HG03175 (cell line): ENCODE measurements at regions not wholly inside any gene's neighbourhood (a gene's known extent, or its start where the extent isn't known, plus 50 kb on each side); places are given as distances from the start of the nearest gene placed in this dataset.

Source experiments
- ATAC-seq: cut with Tn5 transposase; IDR thresholded peaks from one replicate; pipeline ENCODE4 v1.9.1; 2021; ENCODE audit warnings: mild to moderate bottlenecking, moderate library complexity; ENCODE audit not compliant: unreplicated experiment

DNA sequence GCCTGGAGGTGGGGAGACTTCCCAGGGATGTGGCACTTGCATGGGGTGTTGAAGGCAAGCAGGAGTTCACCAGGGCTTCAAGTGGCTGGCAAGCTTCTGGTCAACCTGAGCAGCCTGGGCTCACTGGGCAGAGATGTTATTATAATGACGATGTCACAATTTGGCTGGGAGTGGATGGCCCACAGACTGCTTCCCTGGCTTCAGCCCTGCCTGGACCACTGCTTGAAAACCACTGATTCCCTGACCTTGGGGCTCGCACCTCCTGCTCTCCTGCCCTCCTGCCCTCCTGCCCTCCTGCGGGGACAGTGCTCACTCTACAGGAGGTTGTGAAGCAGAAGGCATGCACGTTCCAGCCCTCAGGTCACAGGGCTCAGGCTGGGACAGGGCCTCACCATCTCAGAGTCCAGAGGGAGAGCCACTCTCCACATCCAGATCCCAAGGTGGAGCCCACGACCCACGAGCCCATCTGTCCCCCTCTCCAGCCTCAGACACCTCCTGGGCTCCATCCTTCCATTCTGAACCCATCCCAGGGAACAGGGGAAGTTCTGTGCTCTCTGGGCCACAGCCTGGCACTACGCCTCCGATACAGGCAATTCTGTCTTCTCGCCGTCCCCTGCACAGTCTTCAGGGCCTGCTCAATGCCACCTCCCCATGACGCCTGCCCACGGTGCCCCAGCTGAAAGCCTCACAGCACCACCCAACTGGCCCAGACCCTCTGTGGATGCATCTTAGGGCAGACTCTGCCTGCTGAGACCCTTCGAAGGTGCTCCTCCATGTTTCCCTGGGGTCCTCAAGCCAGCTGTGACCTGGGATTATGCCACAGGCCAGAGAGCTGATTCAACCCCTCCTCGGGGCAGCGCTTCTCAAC lies 241.6 kb upstream of the RAB6C start:
- ATAC-seq: no peak

DNA sequence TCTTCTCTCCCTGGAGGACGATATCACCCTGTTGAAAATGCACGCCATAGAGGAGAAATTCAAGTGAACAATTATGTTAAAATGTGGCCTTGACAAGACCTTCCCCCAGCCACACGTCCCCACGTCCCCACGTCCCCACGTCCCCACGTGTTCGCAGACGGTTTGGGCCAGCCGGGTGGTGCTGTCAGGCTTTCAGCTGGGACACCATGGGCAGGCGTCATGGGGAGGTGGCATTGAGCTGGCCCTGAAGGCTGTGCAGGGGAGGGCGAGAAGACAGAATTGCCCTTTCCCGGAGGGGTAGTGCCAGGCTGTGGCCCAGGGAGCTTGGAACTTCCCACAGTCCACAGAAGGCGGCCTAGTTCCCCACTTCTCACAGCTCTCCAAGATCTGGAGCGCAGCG lies 240.7 kb upstream of the RAB6C start:
- no peak for ATAC-seq

DNA sequence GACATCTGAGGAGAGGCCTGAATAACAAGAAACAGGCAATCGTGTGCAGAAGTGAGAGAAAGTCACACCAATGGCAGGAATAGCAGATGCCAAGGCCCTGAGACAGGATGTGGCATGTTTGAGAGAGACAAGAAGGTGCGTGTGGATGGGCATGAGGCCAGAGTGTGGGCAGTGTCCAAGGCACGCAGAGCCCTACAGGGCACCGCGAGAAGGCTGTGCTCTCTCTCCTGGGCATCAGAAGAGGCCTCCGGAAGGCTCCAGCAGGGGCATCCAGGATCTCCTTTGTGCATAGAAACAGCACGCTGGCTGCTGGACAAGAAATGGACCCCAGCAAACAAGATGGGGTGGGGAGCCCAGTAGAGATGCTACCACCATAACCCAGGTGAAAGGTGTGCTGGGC lies 239.0 kb upstream of the RAB6C start:
- ATAC-seq: no peak

DNA sequence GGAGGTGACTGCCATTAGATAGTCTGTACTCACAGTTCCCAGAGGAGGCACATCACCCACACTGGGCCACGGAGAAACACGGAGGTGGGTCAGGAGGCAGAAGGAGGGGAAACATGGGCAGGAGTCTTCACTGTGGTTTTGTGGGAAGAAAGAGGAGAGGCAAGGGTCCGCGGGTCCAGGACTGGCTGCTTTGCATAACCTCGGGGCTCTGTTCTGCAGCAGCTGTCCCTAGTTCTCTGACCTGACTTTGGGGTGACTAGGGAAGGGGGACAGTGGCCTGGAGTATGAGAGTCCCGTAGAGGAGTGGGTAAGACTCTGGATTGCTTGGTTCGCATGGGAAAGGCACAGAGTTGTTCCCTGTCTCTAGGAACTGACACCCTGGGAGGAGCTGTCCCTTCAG lies 238.3 kb upstream of the RAB6C start:
- no peak for ATAC-seq

DNA sequence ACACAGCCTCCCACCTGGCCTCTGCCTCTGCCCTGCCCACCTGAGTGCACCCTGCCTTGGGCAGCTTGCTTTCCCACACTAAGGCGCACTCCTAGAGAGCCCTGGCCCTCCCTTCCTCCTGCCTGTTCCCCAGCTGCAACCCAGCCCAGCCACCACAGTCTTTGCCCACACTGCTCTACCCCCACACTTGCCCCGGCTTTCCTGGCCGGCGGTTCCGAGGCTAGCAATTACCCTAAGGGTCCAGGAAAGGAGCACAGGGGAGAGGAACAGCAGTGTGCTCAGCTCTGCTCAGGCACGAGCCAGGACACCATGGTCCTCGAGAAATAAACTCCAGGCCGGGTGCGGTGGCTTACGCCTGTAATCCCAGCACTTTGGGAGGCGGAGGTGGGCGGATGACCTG lies 237.8 kb upstream of the RAB6C start:
- ATAC-seq: no peak

GRCh38 chr2:129742415-129743180 lies 236.9 kb upstream of the RAB6C start:
- no peak for ATAC-seq

DNA sequence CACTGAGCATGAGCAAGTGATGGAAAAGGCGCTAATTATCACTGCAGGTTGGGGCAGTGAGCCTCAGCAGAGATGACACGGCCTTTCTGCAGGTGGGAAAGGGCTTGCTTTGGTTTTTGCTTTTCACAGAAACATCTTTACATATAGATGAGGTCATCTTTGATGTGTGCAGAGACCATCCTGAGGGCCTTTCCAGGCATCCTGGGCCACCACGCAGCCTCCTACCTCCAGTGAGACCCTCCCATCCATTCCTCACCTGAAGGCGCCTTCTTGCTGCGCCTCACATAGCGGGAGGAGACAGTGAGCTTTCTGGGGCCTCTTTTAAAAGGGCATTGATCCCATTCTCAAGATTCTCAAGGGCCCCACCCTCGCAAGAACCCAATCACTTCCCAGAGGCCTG lies 235.3 kb upstream of the RAB6C start:
- ATAC-seq: no peak

- ATAC-seq: no peak
These were observed 234.8 kb upstream of the RAB6C start for GRCh38 chr2:129744649-129745048.

GRCh38 chr2:129747500-129748125 lies 231.9 kb upstream of the RAB6C start:
- no peak for ATAC-seq

- no peak for ATAC-seq
These were observed 231.2 kb upstream of the RAB6C start for GRCh38 chr2:129748250-129748649.

- ATAC-seq: no peak
These were observed 230.8 kb upstream of the RAB6C start for GRCh38 chr2:129748653-129749052.

DNA sequence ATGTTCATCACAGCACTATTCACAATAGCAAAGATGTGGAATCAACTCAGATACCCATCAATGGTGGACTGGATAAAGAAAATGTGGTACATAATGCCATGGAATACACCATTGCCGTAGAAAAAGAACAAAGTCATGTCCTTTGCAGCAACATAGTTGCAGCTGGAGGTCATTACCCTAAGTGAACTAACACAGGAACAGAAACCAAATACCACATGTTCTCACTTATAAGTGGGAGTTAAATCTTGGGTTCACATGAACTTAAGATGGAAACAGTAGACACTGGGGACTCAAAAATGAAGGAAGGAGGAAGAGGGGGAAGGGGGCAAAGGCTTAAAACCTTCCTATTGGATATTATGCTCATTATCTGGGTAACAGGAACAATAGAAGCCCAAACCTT lies 228.1 kb upstream of the RAB6C start:
- ATAC-seq: peak; percentile 51

- ATAC-seq: no peak
These were observed 227.3 kb upstream of the RAB6C start for GRCh38 chr2:129752176-129752575.

DNA sequence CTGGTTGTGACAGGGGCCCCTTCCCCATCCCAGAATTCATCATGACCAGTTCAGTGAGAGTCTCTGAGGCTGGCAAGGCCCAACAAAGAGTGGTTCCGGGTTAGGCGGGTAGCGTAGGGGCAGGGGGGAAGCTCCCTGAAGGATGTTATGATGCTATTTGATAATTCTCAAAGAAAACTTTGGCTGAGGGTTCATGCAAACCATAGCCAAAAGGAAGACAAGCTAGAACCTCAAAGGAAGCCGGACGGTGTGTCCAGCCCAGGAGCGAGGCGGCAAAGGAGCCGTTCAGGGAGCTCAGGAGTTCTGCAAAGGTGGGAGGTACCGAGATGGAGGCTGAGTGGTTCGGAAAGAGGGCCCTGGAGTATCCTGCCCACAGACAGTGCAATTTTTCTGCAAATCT lies 226.8 kb upstream of the RAB6C start:
- no peak for ATAC-seq

DNA sequence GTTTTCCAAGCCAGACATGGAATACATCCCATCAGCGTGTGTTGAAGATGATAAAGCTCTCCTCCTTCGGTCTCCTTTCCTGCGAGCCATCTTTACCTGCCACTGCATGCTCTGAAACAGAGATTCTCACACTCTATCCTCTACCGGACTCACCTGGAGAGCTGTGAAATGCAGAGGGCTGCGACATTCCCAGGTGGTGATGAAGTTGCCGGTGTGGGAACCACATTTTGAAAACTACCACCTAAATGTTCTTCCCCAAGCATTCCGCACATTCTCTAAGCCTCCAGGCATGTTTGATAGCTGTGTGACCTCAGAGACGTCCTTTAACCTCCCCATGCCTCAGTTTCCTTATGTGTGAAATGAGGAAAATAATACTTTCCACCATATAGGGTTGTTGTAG lies 226.2 kb upstream of the RAB6C start:
- ATAC-seq: no peak

GRCh38 chr2:129754421-129754820 lies 225.0 kb upstream of the RAB6C start:
- ATAC-seq: no peak

- ATAC-seq: no peak
These were observed 224.6 kb upstream of the RAB6C start for GRCh38 chr2:129754831-129755230.

DNA sequence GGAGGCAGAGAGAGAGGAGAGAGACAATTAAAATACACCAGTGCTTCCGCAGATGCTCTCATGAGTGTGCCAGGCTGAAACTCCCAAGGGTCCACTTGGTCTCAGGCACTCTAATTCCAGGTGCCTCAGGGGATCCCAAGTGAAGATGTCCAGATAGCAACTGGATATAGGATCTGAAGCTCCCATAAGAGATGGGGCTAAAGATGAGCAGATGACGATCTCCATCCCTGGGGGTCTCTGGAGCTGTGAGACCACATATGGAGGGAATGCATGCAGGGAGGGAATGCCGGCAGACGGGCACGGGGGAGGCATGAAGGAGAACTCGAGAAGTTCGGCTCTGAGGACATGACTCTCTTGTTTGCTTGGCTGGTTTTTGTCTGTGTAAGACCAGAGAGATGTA lies 223.7 kb upstream of the RAB6C start:
- ATAC-seq: no peak

DNA sequence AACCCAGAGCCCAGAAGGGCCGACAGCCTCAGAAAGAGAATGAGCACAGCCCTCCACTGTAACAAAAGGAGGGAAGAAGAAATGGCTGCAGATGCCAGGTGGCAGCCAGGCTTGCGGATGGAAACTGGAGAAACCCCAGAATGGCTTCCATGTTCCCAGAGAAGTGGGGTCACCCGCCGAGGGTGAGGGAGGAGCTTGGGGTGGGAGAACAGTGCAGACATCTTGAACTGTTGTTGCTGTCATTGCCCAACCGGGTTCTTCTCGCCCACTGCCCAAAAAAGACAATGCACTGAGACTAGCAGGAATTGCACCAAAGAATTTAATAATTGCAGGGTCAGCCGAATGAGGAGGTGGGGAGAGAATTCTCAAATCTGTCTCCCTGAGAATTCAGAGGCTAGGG lies 223.2 kb upstream of the RAB6C start:
- no peak for ATAC-seq

- ATAC-seq: no peak
These were observed 222.0 kb upstream of the RAB6C start for GRCh38 chr2:129757366-129757914.

DNA sequence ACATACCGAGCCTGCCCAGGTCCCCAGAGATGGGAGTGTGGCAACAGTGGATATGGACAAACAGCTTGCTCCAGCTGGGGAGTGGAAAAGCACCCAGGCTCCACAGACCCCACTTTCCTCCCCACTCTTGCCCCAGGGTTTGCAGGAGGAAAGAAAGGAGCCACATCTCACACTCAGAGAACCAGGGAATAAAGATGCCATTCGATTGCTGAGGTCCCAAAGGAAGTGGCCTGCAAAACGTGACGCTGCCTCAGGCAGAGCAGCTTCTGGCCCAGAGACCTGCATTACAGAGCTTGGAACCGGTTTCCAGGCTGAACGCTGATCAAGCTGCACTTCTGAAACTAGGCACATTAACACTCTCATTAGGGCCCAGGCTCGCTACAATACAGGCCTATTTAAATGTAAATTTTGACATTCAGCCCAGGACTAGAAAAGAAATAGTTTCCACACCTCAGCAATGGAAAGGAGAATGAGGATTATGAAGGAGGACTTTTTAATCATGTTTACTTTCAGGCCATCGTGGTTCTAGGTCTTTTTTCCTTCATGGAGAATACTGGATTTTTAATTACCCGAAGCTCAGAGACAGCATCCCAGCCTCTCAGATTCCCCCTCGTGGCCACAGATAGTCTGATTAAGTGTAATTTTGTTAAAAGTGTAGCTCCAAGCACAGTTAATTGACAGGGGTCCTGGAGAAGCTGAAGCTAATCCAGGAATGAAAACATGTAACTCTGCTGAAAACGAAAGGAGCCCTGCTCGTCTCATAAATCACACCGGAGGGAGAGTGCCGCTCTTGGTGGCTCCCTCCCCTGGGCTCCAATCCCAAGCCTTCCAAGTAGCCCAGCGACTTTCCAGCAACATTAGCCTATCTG lies 221.3 kb upstream of the RAB6C start:
- ATAC-seq: no peak
